HG03066 (cell line): ENCODE measurements at regions not wholly inside any gene's neighbourhood (a gene's known extent, or its start where the extent isn't known, plus 50 kb on each side); places are given as distances from the start of the nearest gene placed in this dataset.
A peak's percentile ranks its signal among the peaks of the same experiment; 100 is the strongest.

Experiments used
- ATAC-seq: cut with Tn5 transposase; IDR thresholded peaks from one replicate; pipeline ENCODE4 v1.9.1; 2021; ENCODE audit warnings: low read depth; ENCODE audit not compliant: unreplicated experiment

GRCh38 chr9:86836797-86837196 is 110.5 kb downstream of the GAS1 start:
- peak; percentile 78 for ATAC-seq

- no peak for ATAC-seq
Observed at GRCh38 chr9:86836266-86836665, 111.0 kb downstream of the GAS1 start.

- ATAC-seq: no peak
Observed at GRCh38 chr9:86830356-86830755, 117.0 kb downstream of the GAS1 start.

GRCh38 chr9:86829496-86830046 is 117.7 kb downstream of the GAS1 start:
- no peak for ATAC-seq

GRCh38 chr9:86828631-86829030 is 118.7 kb downstream of the GAS1 start:
- no peak for ATAC-seq

- ATAC-seq: no peak
Observed at GRCh38 chr9:86827893-86828292, 119.4 kb downstream of the GAS1 start.

GRCh38 chr9:86825299-86825698 is 122.0 kb downstream of the GAS1 start:
- no peak for ATAC-seq

GRCh38 chr9:86822006-86822801 is 125.1 kb downstream of the GAS1 start:
- no peak for ATAC-seq

- no peak for ATAC-seq
Observed at GRCh38 chr9:86821006-86821845, 126.1 kb downstream of the GAS1 start.

GRCh38 chr9:86819552-86819951 is 127.8 kb downstream of the GAS1 start:
- no peak for ATAC-seq

GRCh38 chr9:86818636-86819035 is 128.7 kb downstream of the GAS1 start:
- no peak for ATAC-seq

GRCh38 chr9:86816868-86817267 is 130.4 kb downstream of the GAS1 start:
- no peak for ATAC-seq

GRCh38 chr9:86816366-86816765 is 130.9 kb downstream of the GAS1 start:
- no peak for ATAC-seq

GRCh38 chr9:86812616-86813015 is 134.7 kb downstream of the GAS1 start:
- no peak for ATAC-seq

GRCh38 chr9:86809759-86810367 is 137.4 kb downstream of the GAS1 start:
- ATAC-seq: no peak

- ATAC-seq: no peak
Observed at GRCh38 chr9:86809151-86809550, 138.2 kb downstream of the GAS1 start.

- ATAC-seq: no peak
Observed at GRCh38 chr9:86807367-86807976, 139.8 kb downstream of the GAS1 start.

- no peak for ATAC-seq
Observed at GRCh38 chr9:86804011-86804410, 143.3 kb downstream of the GAS1 start.

- ATAC-seq: no peak
Observed at GRCh38 chr9:86802900-86803673, 144.2 kb downstream of the GAS1 start.

GRCh38 chr9:86801246-86801645 is 146.1 kb downstream of the GAS1 start:
- ATAC-seq: no peak
